Spinal cord (tissue), 9 donors: ENCODE measurements at regions not wholly inside any gene's neighbourhood (a gene's known extent, or its start where the extent isn't known, plus 50 kb on each side); places are given as distances from the start of the nearest gene placed in this dataset.

Source experiments
- DNase-seq, 6 donors: peaks; one replicate each; pipeline versions ENCODE4 v3.0.0 to v3.0.0-alpha.2; 2013 to 2015; ENCODE audit warnings: low spot score in 6 of 6, low read depth in 4 of 6
- H3K27ac ChIP-seq: one replicate; pipeline ENCODE4 v1.5.1; 2013; ENCODE audit warnings: low read depth, low read length, control low read depth
- H3K27me3 ChIP-seq: one replicate; pipeline ENCODE4 v1.6.1; 2013; ENCODE audit warnings: low read length; ENCODE audit not compliant: control insufficient read depth, insufficient read depth
- H3K36me3 ChIP-seq: one replicate; pipeline ENCODE4 v1.6.1; 2013; ENCODE audit warnings: low read length; ENCODE audit not compliant: control insufficient read depth, insufficient read depth
- H3K4me1 ChIP-seq: one replicate; pipeline ENCODE4 v1.6.1; 2013; ENCODE audit warnings: low read length; ENCODE audit not compliant: control insufficient read depth, insufficient read depth
- H3K4me3 ChIP-seq: one replicate; pipeline ENCODE4 v1.5.1; 2013; ENCODE audit warnings: low read depth, low read length, control low read depth
- H3K9me3 ChIP-seq: one replicate; pipeline ENCODE4 v1.6.1; 2013; ENCODE audit warnings: low read length; ENCODE audit not compliant: control insufficient read depth, insufficient read depth
- WGBS: methylation state at CpG from one replicate; pipeline ENCODE4 v1.1.5; 2013; ENCODE audit warnings: missing lambda C conversion rate; ENCODE audit not compliant: insufficient coverage; 5-methylcytosine and 5-hydroxymethylcytosine counted together
- donor health status: healthy.

DNA sequence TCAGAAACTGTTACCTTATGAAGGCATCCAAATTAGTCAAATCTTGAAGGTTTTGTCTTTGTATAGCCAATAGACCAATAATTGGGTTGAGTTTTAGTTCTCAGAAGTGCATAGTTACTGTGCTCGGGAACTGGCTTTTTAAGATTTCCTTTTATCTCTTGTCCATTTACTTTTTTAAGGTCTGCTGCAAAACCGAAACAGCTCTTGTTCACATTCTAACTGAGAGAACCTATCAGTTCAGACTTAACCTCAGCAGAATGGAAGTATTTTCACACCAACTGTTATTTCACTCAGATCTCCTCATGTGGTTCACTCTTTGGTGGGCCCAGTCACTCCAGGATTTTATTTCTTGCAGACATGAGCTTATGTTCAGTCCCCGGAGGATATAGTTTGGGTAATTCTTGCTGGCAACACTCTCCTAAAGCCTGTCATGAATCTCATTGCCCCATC lies 55.5 kb downstream of the TPBG start:
- Histone ChIP-seq H3K27me3 (no peaks in the 10 kb centered on the region), H3K4me3 (no peak overlapping the region), H3K27ac (no peak overlapping the region), H3K36me3 (no peaks in the 10 kb centered on the region), H3K4me1 (no peaks in the 10 kb centered on the region), H3K9me3 (no peaks in the 10 kb centered on the region)
- 79% methylated on average over 3 of the region's 3 CpGs for WGBS
- DNase-seq = peak in 2 of 6 donors; percentile 43 to 52

DNA sequence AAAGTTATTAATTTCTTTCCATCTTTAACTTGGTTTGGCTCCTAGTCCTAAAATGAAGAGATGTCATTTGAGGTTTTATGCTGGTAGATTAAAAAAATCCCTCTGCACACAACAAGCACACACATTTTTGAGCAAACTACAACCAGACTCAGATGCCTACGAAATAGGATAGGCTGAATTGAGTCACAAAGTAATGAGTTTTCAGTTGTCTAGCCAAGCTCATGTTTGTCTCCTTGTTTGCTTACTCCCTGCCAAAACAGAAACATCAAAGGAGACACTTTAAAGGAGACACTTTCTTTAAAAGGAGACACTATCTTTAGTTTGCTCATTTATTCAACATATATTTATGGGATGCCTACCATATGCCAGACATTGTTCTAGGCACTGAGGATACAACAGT lies 56.2 kb downstream of the TPBG start:
- H3K36me3 ChIP-seq = no peaks in the 10 kb centered on the region
- WGBS = no CpG with 5 or more reads among the region's 1 CpG
- no peaks in the 10 kb centered on the region for H3K27me3 ChIP-seq
- H3K4me3 ChIP-seq = no peak overlapping the region
- peak in 1 of 6 donors; percentile 30 for DNase-seq
- H3K9me3 ChIP-seq = no peaks in the 10 kb centered on the region
- H3K27ac ChIP-seq = no peak overlapping the region
- no peaks in the 10 kb centered on the region for H3K4me1 ChIP-seq

GRCh38 chr6:82430611-82431010 lies 67.0 kb downstream of the TPBG start:
- H3K36me3 ChIP-seq = no peaks in the 10 kb centered on the region
- no peaks in the 10 kb centered on the region for H3K4me1 ChIP-seq
- no peaks in the 10 kb centered on the region for H3K27me3 ChIP-seq
- H3K27ac ChIP-seq = no peak overlapping the region
- no peak for DNase-seq
- no peak overlapping the region for H3K4me3 ChIP-seq
- no peaks in the 10 kb centered on the region for H3K9me3 ChIP-seq

GRCh38 chr6:82436740-82437139 lies 73.1 kb downstream of the TPBG start:
- Histone ChIP-seq H3K27ac (no peak overlapping the region), H3K36me3 (no peaks in the 10 kb centered on the region), H3K27me3 (no peaks in the 10 kb centered on the region), H3K4me1 (no peaks in the 10 kb centered on the region), H3K4me3 (no peak overlapping the region), H3K9me3 (no peaks in the 10 kb centered on the region)
- no peak for DNase-seq
- no CpG with 5 or more reads among the region's 2 CpGs for WGBS

DNA sequence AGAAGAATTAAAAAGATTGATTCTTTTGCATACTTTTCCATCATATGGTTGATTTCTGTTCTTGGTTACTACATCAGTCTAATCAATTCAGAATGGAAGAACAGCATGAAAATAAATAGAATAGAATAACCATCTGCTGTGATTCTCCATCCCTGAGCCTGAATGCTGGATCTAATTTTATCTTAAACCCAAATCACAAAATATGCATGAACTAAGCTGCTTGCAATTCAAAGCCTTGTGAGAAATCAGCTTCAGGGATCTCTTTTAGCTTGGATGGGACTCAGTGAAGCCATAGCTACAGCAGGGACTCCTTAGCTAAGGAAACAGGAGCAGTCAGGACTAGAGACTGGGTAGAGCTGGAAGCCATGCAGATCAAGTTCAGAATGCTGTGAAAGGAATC lies 74.1 kb downstream of the TPBG start:
- H3K27ac ChIP-seq = no peak overlapping the region
- peak in 1 of 6 donors; percentile 59 for DNase-seq

GRCh38 chr6:82441047-82441855 lies 77.6 kb downstream of the TPBG start:
- no peaks in the 10 kb centered on the region for H3K27me3 ChIP-seq
- peak in 1 of 6 donors; percentile 24 for DNase-seq
- H3K4me3 ChIP-seq = no peak overlapping the region
- no peaks in the 10 kb centered on the region for H3K9me3 ChIP-seq
- H3K27ac ChIP-seq = no peak overlapping the region
- no CpG with 5 or more reads among the region's 3 CpGs for WGBS
- H3K4me1 ChIP-seq = no peaks in the 10 kb centered on the region
- no peaks in the 10 kb centered on the region for H3K36me3 ChIP-seq

More for the DNA sequence above, 74.1 kb downstream of the TPBG start:
- Histone ChIP-seq H3K4me3 (no peak overlapping the region), H3K36me3 (no peaks in the 10 kb centered on the region), H3K27me3 (no peaks in the 10 kb centered on the region), H3K9me3 (no peaks in the 10 kb centered on the region), H3K4me1 (no peaks in the 10 kb centered on the region)

- no peaks in the 10 kb centered on the region for H3K27me3 ChIP-seq
- H3K4me1 ChIP-seq = no peaks in the 10 kb centered on the region
- H3K9me3 ChIP-seq = no peaks in the 10 kb centered on the region
- no peaks in the 10 kb centered on the region for H3K36me3 ChIP-seq
- DNase-seq = peak in 1 of 6 donors; percentile 52
- H3K4me3 ChIP-seq = no peak overlapping the region
- H3K27ac ChIP-seq = no peak overlapping the region
- WGBS = no CpG with 5 or more reads among the region's 7 CpGs
Measured at GRCh38 chr6:82442061-82442719, 78.6 kb downstream of the TPBG start.

DNA sequence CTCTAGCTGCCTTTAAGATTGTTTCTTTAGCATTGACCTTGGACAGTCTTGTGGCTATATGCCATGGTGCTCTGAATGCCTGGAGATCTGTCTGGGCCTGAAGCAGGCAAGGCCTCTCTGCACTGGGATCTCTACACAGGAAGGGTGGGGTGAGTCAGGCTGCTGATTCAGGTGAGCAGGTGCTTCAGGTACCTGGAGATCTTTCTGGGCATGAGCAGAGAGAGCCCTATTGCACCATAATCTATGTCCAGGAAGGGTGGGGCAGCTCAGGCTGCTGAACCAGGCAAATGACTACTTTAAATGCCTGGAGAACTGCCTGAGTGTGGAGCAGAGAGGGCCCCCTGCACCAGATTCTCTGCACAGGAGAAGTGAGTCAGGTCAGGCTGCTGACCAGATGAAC lies 94.5 kb downstream of the TPBG start:
- no peak for DNase-seq
- no peaks in the 10 kb centered on the region for H3K36me3 ChIP-seq
- no peak overlapping the region for H3K27ac ChIP-seq
- no peaks in the 10 kb centered on the region for H3K4me1 ChIP-seq
- H3K27me3 ChIP-seq = no peaks in the 10 kb centered on the region
- no peaks in the 10 kb centered on the region for H3K9me3 ChIP-seq
- no peak overlapping the region for H3K4me3 ChIP-seq

DNA sequence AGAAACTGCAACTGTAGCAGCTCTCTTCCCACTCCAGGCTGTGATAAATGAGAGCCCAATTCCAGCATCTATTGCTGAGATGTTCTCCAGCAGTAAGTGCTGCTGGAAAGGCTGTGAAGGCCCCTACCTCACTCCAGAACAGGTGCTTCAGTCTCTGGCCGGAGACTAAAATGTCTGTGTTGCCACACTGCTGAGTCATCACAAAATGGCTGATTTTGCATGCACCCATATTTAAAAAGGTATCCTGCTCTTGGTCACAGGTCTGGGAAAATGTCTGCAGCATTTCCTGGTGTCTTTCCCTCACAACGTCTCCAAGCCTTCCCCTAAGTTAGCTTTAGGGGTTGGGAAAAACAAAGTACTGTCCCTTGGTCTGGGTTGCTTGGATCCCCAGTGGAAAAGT lies 95.1 kb downstream of the TPBG start:
- Histone ChIP-seq H3K4me1 (no peaks in the 10 kb centered on the region), H3K9me3 (no peaks in the 10 kb centered on the region), H3K4me3 (no peak overlapping the region), H3K36me3 (no peaks in the 10 kb centered on the region), H3K27ac (no peak overlapping the region), H3K27me3 (no peaks in the 10 kb centered on the region)
- DNase-seq = no peak
- 100% methylated on average over 1 of the region's 2 CpGs for WGBS

DNA sequence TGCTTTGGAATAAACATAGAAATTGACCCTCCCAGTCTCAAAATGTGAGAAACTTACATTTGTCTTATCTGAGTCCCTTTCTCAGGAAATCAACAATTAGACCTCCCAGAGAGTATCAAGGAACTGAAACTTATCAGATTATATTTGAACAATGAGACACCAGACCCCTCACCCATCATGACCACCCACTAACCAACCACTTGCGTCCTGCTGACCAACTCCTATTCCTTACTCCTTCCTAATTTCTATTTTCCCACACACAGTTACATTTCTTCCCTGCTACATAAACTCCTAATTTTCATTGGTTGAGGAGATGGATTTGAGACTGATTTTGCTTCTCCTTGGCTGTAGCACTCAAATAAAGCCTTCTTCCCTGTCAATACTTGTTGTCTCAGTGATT lies 97.9 kb downstream of the TPBG start:
- 100% methylated on average over 1 of the region's 1 CpG for WGBS
- no peaks in the 10 kb centered on the region for H3K4me1 ChIP-seq
- no peak overlapping the region for H3K4me3 ChIP-seq
- H3K36me3 ChIP-seq = no peaks in the 10 kb centered on the region
- no peaks in the 10 kb centered on the region for H3K9me3 ChIP-seq
- H3K27ac ChIP-seq = no peak overlapping the region
- no peak for DNase-seq
- H3K27me3 ChIP-seq = no peaks in the 10 kb centered on the region
